HG02981 (cell line): ENCODE measurements at regions not wholly inside any gene's neighbourhood (a gene's known extent, or its start where the extent isn't known, plus 50 kb on each side); places are given as distances from the start of the nearest gene placed in this dataset.

Experiments
- ATAC-seq: cut with Tn5 transposase; IDR thresholded peaks from one replicate; pipeline ENCODE4 v1.9.1; 2021; ENCODE audit warnings: mild to moderate bottlenecking, moderate library complexity; ENCODE audit not compliant: unreplicated experiment

DNA sequence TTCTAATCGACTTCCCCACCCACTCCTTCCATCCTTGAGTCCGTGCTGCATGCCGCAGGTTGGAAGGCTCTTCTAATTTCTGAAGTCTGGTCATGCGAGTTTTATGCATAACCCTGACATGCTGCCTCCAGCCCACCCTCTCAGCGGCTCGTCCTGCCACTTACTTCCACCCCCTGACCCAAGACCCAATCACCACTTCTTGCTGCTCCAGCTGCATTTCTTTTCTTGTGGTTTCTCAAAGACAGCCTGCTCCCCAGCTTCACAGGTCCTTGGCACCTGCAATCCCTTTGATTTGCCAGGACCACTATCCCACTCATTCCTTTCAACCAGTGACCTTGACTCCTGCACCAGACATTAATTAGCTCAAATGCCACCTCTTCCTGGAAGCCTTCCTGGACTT is 486.7 kb downstream of the VRK1 start:
- ATAC-seq = no peak

DNA sequence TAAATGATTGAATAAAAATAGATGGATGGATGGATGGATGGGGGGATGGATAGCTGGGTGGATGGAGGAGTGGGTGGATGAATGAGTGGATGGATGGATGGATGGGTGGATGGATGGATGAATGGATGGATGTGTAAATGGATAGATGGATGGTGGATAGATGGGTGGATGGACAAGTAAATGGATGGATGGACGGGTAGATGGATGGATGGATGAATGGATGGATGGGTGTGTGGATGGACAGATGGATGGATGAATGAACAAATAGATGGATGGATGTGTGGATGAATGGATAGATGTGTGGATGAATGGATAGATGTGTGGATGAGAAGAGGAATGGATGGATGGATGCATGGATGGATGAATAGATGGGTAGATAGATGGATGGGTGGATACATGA is 490.8 kb downstream of the VRK1 start:
- no peak for ATAC-seq

GRCh38 chr14:97290065-97290464 is 492.9 kb downstream of the VRK1 start:
- no peak for ATAC-seq

- ATAC-seq = no peak
Measured at GRCh38 chr14:97290977-97291376, 493.8 kb downstream of the VRK1 start.

DNA sequence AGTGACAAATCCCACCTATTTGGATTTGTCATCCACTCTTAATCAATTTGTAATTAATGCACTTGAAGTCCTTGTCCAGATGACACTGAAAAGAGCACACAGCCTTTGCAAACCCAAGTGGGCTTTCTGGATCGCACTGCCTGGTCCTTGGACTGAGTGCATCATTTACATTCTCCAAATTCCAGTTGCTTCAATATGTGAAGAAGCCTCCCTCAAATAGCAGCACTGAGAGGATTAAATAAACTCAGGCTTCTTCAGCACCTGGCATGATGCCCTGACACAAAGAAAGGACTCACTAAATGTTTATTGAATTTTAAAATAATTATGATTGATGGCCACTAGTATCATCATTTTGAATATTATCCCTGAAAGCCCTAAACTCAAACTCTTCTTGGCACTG is 496.5 kb downstream of the VRK1 start:
- ATAC-seq = no peak

DNA sequence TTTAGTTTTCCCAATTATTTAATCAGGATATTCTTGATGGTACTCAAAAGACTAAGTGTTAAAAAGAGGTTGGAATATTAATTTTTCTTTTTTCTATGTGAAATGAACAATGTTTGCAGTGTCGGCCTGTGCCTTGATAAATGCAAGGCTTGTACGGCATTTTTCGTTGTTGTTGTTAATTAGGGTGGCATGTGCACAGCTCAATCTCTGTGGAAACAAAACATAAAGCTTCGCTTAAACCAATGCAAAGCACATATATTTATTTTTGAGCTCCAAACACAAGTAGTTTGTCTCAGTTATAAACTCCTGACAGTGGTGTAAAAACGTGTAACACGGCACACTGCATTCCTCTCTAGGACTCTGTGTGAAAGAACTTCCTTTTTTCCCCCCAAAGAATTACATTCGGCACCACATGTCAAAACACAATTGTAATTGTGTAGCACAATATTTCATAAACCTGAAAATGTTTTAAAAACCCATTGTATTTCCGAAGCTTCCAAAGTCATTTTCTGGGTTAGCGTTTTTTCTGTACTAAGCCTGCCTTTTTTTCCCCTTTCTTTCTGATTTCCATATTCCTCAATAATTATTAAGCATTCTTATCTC is 498.0 kb downstream of the VRK1 start:
- ATAC-seq = no peak

GRCh38 chr14:97296176-97296575 is 499.0 kb downstream of the VRK1 start:
- no peak for ATAC-seq

- ATAC-seq = no peak
Measured at GRCh38 chr14:97297100-97297499, 499.9 kb downstream of the VRK1 start.

- no peak for ATAC-seq
Measured at GRCh38 chr14:97298331-97298730, 501.1 kb downstream of the VRK1 start.

- ATAC-seq = no peak
Measured at GRCh38 chr14:97298736-97299135, 501.6 kb downstream of the VRK1 start.

DNA sequence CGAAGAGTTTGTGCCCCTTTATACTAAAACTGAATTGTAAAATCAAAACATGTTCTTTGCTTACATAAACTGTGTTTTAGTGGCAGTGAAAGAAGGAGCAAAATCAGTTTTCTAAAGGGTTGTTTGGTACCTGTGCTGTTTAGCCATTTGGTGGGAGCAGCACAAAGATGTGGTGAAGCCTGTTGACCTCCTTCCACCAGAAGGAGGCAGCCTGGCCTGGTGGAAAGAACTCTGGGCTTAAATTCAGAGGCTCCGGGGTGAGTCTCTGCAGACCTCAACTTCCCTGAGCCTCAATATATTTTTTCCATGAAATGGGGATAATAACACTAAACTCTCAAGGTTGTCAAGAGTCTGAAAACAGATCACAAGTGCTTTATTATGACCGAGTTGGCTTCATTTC is 502.5 kb downstream of the VRK1 start:
- no peak for ATAC-seq

DNA sequence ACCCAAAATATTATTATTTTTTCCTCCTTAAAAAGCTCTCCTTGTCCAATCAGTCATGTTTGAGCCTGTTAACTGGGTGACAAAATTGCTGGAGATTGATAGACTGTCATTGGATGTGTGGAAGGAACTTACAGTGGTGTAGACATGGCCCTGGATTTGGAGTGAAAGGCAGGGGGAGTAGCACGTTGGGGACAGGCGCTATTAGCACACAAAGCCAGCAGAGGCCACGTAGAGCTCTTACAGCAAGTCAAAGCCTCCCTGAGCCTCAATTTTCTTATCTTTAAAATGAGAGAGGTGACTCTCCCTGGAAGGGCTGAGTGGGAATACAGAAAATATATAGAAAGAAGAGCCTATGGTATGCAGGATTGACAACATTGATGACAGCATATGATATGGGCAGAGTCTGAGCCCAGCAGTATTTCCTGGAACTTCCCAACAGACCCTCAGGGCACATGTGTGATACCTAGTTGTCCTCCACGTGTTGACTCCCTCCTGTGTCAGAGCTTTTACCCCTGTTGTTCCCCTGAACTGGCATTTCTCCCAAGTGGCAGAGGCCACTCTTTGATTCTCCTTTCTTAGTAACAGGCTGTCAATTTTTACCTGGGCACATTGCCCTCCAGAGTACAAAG is 504.9 kb downstream of the VRK1 start:
- no peak for ATAC-seq

DNA sequence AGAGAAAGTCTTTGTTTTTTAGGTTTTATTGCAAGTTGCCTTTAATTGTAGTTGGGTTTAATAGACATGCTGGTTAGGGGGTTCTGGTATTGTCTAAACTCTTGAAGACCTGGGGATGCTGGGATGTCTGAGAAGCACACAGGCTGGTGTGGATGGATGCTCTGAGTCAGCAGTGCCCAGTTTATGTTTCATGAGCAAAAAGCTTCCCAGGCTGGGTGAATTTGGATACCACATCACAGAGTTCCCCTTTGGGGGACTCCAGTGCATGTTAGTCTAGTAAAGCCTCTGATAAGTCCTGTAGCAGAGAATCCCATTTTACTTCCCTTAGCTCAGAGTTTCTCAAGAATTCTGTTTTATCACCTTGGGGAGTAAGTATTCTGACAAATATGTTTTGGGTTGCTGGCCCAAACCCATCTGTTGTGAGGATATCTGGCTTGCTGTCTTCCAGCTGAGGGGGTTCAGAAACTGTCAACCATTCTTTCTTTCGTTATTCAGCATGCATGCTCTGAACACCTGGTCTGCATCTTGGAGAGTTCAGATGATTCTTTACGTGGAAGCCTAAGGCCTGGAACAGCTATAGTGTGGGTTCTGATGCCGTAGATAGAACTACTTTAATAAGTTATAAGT is 509.1 kb downstream of the VRK1 start:
- no peak for ATAC-seq

DNA sequence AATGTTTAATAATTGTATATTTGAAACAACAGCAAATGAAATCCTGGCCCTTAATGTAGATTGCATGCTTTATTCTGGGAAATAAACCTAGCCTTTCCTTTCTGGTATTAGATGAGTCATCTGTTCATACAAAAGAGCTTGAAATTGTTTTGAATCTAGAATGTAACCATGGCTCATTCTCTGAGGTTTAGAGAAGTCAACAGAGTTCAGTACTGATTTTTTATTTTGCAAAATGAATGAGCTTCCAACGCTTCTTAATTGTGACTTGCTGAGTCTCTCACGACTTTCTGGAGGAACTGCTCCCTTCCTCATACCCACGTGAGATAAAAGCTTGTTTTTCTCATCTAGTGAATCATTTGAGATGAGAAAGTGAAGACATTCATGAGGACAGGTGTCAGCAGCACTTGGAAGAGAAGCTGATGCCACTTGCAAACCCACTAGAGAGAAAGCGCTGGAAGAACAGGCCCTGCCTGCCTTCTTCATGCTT is 509.6 kb downstream of the VRK1 start:
- no peak for ATAC-seq

DNA sequence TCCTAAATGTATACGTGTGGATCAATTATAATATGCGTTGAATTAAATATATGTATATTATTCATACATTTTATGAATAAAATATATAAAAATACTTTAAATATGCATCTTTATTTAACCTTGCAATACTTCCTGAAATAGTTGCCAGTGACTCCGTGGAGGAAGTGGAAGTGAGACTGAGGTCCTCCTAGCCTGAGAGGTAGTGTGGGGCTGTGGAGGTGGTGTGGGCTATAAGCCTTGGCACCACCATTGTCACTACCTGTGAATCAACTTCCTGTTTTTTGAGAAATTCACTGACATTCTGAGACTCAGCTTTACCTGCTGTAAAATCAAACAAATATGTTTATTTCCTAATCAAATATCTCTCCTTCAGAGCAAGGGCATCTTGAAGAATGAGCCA is 514.2 kb downstream of the VRK1 start:
- ATAC-seq = no peak

DNA sequence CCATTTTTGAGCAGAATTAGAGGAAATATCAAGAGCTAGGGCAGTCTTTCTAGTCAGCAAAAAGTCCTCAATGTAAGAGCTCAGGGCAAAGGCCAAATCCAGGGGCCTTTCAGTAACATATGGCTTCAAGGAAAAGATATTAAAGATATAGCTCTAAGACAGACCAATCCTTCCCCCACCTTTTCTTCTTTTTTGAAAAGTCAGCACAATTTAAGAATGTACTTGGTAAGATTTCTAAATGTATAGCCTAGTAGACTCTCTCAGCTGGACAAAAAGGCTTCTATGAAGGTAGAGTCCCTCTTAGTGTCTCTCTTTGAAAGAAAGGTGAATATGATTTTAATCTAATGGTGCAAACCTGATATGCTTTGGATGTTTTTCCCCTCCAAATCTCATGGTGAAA is 515.7 kb downstream of the VRK1 start:
- ATAC-seq = no peak

DNA sequence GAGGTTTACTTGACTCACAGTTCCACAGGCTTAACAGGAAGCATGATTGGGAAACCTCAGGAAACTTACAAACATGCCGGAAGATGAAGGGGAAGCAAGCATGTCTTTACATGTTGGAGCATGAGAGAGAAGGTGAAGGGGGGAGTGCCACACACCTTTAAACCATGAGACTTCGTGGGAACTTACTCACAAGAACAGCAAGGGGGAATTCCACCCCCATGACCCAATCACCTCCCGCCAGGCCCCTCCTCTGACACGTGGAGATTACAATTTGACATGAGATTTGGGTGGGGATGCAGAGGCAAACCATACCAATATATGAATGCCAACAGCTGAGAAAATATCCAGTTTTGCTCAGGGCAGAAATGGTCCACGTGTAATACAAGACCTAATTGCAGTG is 518.6 kb downstream of the VRK1 start:
- ATAC-seq = no peak

DNA sequence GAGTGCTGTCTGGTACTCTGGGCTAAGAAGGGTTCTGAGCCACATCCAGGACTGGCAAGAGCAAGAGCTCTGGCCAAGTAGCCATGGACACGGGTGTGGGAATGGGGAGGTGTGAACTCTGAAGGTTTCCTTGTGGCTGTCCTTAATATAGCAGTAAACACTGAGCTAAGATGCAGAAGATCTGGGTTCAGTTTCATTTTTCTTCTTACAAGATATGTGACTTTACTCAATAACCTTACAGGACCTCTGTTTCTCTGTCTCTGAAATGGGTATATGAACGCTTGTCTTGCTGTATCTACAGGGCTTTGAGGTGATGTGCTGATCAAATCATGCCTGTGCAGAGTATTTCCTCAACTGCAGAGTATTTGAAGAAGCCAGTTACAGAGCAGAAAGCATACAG is 521.2 kb downstream of the VRK1 start:
- ATAC-seq = no peak

GRCh38 chr14:97319691-97320090 is 522.5 kb downstream of the VRK1 start:
- no peak for ATAC-seq

- ATAC-seq = no peak
Measured at GRCh38 chr14:97328743-97329142, 531.6 kb downstream of the VRK1 start.

- ATAC-seq = no peak
Measured at GRCh38 chr14:97329701-97330100, 532.5 kb downstream of the VRK1 start.

DNA sequence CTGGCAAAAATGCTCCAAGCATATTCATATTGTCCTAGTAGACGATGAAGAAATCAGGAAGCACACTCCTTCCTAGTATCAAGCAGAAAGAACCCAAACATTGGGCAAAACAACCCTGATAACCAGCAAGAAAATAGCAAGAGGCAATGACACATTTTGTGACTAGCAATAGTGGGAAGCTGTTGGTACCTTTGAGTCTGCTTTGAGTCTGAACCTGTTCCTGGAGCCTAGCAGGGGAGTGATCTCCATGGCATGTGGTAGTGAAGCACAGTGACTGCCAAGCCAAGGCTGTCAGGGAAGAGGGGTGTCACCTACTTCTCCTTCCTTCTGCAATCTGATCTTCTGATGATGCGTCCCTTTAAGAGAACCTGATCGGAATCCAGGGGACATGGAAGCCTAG is 533.9 kb downstream of the VRK1 start:
- no peak for ATAC-seq

GRCh38 chr14:97331526-97331925 is 534.3 kb downstream of the VRK1 start:
- ATAC-seq = no peak
